Ovary (tissue), 7 donors: ENCODE measurements at regions not wholly inside any gene's neighbourhood (a gene's known extent, or its start where the extent isn't known, plus 50 kb on each side); places are given as distances from the start of the nearest gene placed in this dataset.

ENCODE experiments used
- DNase-seq, 5 donors: peaks; one replicate each; pipeline ENCODE4 v3.0.0-alpha.2; 2019 to 2020
- H3K27ac ChIP-seq, 2 donors: fragments of 200-600 bp; one replicate each; pipeline versions ENCODE4 v1.5.1 to v1.8.0; 2019 to 2022
- H3K27me3 ChIP-seq: fragments of 200-600 bp; one replicate; pipeline ENCODE4 v1.8.0; 2022
- H3K36me3 ChIP-seq: fragments of 200-600 bp; sonication (generic); one replicate; pipeline ENCODE4 v1.5.1; 2019
- H3K4me1 ChIP-seq: one replicate; pipeline ENCODE4 v1.8.1; 2013; ENCODE audit warnings: mild to moderate bottlenecking, moderate library complexity; ENCODE audit not compliant: insufficient read depth
- H3K4me3 ChIP-seq: fragments of 200-600 bp; sonication (generic); one replicate; pipeline ENCODE4 v1.5.1; 2017
- H3K9me3 ChIP-seq, 2 donors: fragments of 200-600 bp in 1 of 2; sonication (generic) in 1 of 2; one replicate each; pipeline versions ENCODE4 v1.5.1 to v1.8.1; 2013 to 2019; ENCODE audit warnings: mild to moderate bottlenecking in 1 of 2, moderate library complexity in 1 of 2
- CTCF ChIP-seq, 3 donors: fragments of 450-650 bp in 2 of 3; fragments of 200-600 bp in 1 of 3; IDR thresholded peaks; one replicate each; pipeline versions ENCODE4 v1.5.1 to v1.8.0; 2016 to 2022; ENCODE audit warnings: antibody characterized with exemption in 3 of 3, mild to moderate bottlenecking in 1 of 3
- EP300 ChIP-seq: sonication (generic); formaldehyde crosslinking; IDR thresholded peaks from one replicate; pipeline ENCODE4 v1.6.1; 2017; ENCODE audit warnings: antibody characterized with exemption
- POLR2A ChIP-seq: fragments of 450-650 bp; IDR thresholded peaks from one replicate; pipeline ENCODE4 v1.6.1; 2017; ENCODE audit warnings: antibody characterized with exemption, mild to moderate bottlenecking, moderate library complexity
- WGBS, 3 donors: extraction: QIAGEN DNeasy Blood & Tissue Kit in 1 of 3; methylation state at CpG; one replicate each; pipeline versions ENCODE4 v1.1.5 to v1.1.7; 2013 to 2017; 5-methylcytosine and 5-hydroxymethylcytosine counted together
- intact Hi-C, 4 donors: fragments of 100-400 bp; cut with DNase I; formaldehyde crosslinking; loops; one replicate each; pipeline versions ENCODE4 v1.11.0 to v1.15.1; 2022 to 2023
- donor health status: DM: no; HTN: no; CAD: no; lungs with moderate emphysema.
- donor health status: DM: no; HTN: no; CAD: no.
- donor health status: Bipolar disorder and iron deficiency.
- donor health status: DM: no; HTN: no; CAD: no.
- donor health status: DM: yes; HTN: yes; CAD: no.

- H3K4me1 ChIP-seq, result no peaks in the 10 kb centered on the region
- intact Hi-C loops, result no loop called here
- no peak overlapping the region for H3K4me3 ChIP-seq
- no peak overlapping the region for H3K27ac ChIP-seq
- no peaks in the 10 kb centered on the region for H3K27me3 ChIP-seq
- TF ChIP-seq CTCF (IDR thresholded peaks at IDR 0.05) (no peak), EP300 (no peak), POLR2A (no peak)
- DNase-seq, result no peak
- WGBS, 3 donors, result 33 to 61% (median 42%) methylated on average over 1 of the region's 1 CpG
- no peaks in the 10 kb centered on the region for H3K36me3 ChIP-seq
- H3K9me3 ChIP-seq, result no peaks in the 10 kb centered on the region
These were observed 711.8 kb downstream of the DCDC2C start for GRCh38 chr2:4415171-4415570.

GRCh38 chr2:4415810-4416413 is 712.5 kb downstream of the DCDC2C start:
- DNase-seq, result no peak

GRCh38 chr2:4416431-4416830 is 713.1 kb downstream of the DCDC2C start:
- intact Hi-C loops, result no loop called here
- Histone ChIP-seq H3K27ac (no peak overlapping the region), H3K9me3 (no peaks in the 10 kb centered on the region), H3K36me3 (no peaks in the 10 kb centered on the region), H3K4me1 (no peaks in the 10 kb centered on the region), H3K27me3 (no peaks in the 10 kb centered on the region), H3K4me3 (no peak overlapping the region)
- no peak for DNase-seq
- 81 to 83% (median 82%) methylated on average over 4 of the region's 4 CpGs for WGBS, 3 donors
- TF ChIP-seq CTCF (IDR thresholded peaks at IDR 0.05), result no peak
- no peak for TF ChIP-seq POLR2A
- no peak for TF ChIP-seq EP300

More at GRCh38 chr2:4415810-4416413, 712.5 kb downstream of the DCDC2C start:
- Histone ChIP-seq H3K9me3 (no peaks in the 10 kb centered on the region), H3K36me3 (no peaks in the 10 kb centered on the region), H3K4me3 (no peak overlapping the region), H3K27ac (no peak overlapping the region), H3K27me3 (no peaks in the 10 kb centered on the region), H3K4me1 (no peaks in the 10 kb centered on the region)
- 91 to 97% (median 93%) methylated on average over 1 of the region's 1 CpG for WGBS, 3 donors
- no peak for TF ChIP-seq EP300
- no peak for TF ChIP-seq CTCF (IDR thresholded peaks at IDR 0.05)
- TF ChIP-seq POLR2A, result no peak
- intact Hi-C loops, result no loop called here

- no peaks in the 10 kb centered on the region for H3K27me3 ChIP-seq
- no peaks in the 10 kb centered on the region for H3K9me3 ChIP-seq
- H3K36me3 ChIP-seq, result no peaks in the 10 kb centered on the region
- WGBS, 3 donors, result 89 to 93% (median 92%) methylated on average over 6 of the region's 6 CpGs
- H3K27ac ChIP-seq, result no peak overlapping the region
- TF ChIP-seq POLR2A (no peak), EP300 (no peak), CTCF (IDR thresholded peaks at IDR 0.05) (no peak)
- intact Hi-C loops, result no loop called here
- DNase-seq, result no peak
- H3K4me3 ChIP-seq, result no peak overlapping the region
- no peaks in the 10 kb centered on the region for H3K4me1 ChIP-seq
These were observed 714.4 kb downstream of the DCDC2C start for GRCh38 chr2:4417771-4418170.
